ENCODE measurements at regions not wholly inside any gene's neighbourhood (a gene's known extent, or its start where the extent isn't known, plus 50 kb on each side); places are given as distances from the start of the nearest gene placed in this dataset.

- no peak for TF ChIP-seq POLR2A (IDR thresholded peaks at IDR 0.05)
- TF ChIP-seq CTCF (IDR thresholded peaks at IDR 0.05) = no peak
Measured at GRCh38 chr16:73432850-73433730, 385.2 kb upstream of the ZFHX3 start.
